Stimulated activated CD8-positive, alpha-beta memory T cell treated with anti-CD3 and anti-CD28 coated beads, Interleukin-7, amount 100 ng/mL, for 4 hours (primary cell): ENCODE measurements at regions not wholly inside any gene's neighbourhood (a gene's known extent, or its start where the extent isn't known, plus 50 kb on each side); places are given as distances from the start of the nearest gene placed in this dataset.
A peak's percentile ranks its signal among the peaks of the same experiment; 100 is the strongest.
"Not testable (repeated sequence)": the region's sequence is repeated elsewhere in the genome, so short reads cannot be mapped to it uniquely, and the experiment has no call there.

Source experiments
- DNase-seq, 2 donors: peaks; one replicate each; pipeline ENCODE4 v3.0.0-alpha.2; 2020; ENCODE audit warnings: low read depth in 2 of 2

DNA sequence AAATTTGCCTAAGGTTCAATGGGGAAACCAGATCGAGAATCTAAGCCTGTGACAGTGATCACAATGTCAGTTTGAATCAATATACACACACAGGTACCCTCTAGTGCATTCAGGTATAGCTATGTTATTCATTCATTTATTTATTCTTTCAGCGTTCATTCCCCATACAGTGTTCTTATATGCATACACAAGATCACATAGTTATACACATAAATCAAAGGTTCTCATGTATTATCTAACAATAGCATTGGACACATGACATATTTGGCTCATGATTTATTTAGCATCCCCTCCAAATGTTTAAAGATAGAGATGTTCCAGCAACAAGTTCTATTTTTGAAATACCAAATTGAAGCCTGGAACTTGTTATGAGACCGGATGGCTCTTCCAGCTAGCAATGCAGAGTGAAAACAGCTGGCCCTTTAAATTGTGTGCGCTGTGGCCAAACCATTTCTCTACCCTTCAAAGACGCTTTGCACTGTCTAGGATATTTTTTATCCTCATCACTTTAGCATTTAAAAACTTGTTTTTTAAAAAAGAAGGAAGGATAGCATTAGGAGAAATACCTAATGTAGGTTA, 131.0 kb downstream of the ATXN3L start:
- DNase-seq, result no peak

GRCh38 chrX:13186643-13187042, 133.2 kb downstream of the ATXN3L start:
- DNase-seq, result not testable (repeated sequence)

DNA sequence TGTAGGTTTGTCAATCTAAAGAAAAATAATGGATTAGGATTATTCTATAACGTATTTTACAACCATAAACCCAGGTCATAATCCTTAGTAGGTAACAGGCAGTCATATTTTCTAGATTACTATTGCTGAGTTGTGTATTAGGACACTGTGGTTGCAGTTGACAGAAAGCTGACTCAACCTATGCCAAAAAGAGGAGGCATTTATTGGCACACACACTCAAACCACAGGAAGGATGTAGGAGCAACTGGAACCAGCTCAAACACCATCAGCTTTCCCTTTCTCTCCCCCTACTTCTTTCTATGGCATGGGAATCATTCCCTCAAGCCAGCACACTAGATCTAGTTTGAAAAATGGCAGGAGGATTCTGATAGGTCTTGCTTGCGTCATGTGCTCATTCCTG, 136.4 kb upstream of the FAM9C start:
- DNase-seq, result no peak

- DNase-seq, result no peak
Measured at GRCh38 chrX:13179586-13179985, 135.2 kb upstream of the FAM9C start.

- no peak for DNase-seq
Measured at GRCh38 chrX:13179100-13179499, 134.7 kb upstream of the FAM9C start.

- no peak for DNase-seq
Measured at GRCh38 chrX:13177921-13178566, 133.6 kb upstream of the FAM9C start.

DNA sequence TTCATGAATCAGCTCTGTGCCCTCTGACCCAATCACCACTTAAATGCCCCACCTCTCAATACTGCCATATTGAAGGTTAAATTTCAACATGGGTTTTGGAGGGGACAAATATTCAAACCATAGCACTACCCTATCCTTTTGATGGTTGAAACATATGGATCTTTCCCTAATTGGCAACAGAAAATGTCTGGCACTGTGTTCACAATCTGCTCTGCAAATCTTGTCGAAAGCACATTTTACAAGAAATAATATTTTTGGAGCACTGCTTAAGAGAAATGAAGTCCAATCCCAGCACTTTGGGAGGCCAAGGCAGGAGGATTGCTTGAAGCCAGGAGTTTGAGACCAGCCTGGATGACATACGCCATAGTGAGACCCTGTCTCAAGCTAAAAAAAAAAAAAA, 130.6 kb upstream of the FAM9C start:
- no peak for DNase-seq

- no peak for DNase-seq
Measured at GRCh38 chrX:13170966-13171558, 126.6 kb upstream of the FAM9C start.

GRCh38 chrX:13169684-13170083, 125.3 kb upstream of the FAM9C start:
- DNase-seq, result no peak

DNA sequence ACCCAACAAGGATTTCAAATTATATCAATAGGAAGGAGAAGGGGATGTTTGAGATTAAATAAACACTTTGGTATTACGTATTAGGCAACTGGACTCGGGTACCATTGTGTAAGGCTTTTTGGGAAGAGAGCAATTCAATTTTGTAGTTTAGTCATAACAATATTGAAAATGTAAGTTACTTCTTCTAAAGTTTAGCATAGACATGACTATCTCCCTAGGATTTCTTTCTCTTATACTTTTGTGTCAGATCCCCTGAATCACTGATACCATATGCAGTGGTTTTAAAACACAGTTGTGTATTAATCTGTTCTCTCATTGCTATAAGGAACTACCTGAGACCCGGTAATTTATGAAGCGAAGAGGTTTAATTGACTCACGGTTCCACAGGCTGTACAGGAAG, 123.8 kb upstream of the FAM9C start:
- DNase-seq, result no peak

- no peak for DNase-seq
Measured at GRCh38 chrX:13167481-13168231, 123.2 kb upstream of the FAM9C start.

- no peak for DNase-seq
Measured at GRCh38 chrX:13165266-13166189, 121.1 kb upstream of the FAM9C start.

DNA sequence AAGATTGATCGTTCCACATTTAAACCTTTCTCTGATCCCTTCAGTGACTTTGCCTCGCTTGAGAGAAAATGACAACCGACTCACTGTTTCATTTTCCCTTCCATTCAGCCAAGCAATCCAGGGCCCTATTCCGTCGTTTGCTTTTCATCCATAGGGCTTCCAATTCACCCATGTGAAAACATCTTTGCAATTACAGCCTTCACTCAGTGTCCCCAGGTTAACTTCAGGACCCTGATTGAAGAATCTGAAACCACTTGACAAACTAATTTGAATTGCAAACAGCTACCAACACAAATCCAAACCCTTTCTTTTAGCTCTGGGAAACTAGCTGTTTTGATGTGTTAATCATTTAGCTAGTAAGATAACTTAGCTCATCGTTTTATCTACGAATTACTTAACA, 120.2 kb upstream of the FAM9C start:
- DNase-seq, result no peak

DNA sequence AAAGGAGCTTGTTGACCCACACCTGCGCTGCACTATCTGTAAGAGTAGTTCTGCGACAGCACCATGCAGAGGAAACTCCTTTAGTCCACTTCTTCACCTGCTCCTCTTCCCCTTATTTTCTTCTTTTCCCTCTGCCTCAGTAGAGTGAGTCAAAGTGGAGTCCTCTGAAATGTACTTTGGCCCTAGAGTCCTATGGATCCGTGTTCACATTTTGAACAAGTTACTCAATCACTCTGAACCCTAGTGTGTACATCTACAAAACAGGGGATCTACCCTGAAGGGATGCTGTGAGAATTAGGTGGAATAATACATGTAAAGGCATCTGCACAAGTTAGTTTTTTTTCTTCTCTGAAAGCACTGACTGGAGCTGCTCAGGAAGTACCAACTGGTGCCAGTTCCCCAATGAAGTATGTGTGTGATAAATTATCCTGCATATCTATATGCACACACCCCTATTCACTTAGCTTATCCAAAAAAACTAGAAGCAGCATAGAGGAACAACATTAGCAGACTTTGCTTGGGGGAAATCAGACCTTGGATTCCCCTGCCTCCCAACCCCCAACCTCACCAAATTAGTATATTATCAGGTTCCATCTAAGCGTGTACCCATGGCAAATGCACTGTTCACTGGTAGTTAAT, 118.5 kb upstream of the FAM9C start:
- DNase-seq, result no peak

- no peak for DNase-seq
Measured at GRCh38 chrX:13159886-13160285, 115.5 kb upstream of the FAM9C start.

DNA sequence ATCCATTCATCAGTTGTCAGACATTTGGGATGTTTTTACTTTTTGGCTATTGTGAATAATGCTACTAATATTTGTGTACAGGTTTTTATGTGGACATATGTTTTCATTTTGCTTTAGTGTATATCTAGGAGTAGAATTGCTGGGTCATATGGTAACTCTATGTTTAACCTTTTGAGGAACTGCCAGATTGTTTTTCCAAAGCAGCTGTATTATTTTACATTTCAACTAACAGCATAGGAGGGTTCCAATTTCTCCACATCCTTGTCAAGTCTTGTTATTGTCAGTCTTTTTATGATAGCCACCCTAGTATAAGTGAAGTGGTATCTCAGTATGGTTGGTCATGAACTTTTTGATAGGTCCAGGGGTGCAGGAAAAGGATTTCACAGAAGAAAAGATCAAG, 114.5 kb upstream of the FAM9C start:
- no peak for DNase-seq

DNA sequence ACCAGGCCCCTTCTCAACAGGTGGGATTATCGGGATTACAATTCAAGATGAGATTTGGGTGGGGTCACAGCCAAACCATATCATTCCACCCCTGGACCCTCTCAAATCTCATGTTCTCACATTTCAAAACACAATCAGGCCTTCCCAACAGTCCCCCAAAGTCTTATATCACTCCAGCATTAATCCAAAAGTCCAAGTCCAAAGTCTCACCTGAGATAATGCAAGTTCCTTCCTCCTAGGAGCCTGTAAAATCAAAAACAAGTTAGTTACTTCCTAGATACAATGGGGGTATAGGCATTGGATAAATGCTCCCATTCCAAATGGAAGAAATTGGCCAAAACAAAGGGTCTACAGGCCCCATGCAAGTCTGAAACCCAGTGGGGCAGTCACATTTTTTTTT, 111.1 kb upstream of the FAM9C start:
- DNase-seq, result not testable (repeated sequence)

GRCh38 chrX:13153796-13154195, 109.4 kb upstream of the FAM9C start:
- no peak for DNase-seq

DNA sequence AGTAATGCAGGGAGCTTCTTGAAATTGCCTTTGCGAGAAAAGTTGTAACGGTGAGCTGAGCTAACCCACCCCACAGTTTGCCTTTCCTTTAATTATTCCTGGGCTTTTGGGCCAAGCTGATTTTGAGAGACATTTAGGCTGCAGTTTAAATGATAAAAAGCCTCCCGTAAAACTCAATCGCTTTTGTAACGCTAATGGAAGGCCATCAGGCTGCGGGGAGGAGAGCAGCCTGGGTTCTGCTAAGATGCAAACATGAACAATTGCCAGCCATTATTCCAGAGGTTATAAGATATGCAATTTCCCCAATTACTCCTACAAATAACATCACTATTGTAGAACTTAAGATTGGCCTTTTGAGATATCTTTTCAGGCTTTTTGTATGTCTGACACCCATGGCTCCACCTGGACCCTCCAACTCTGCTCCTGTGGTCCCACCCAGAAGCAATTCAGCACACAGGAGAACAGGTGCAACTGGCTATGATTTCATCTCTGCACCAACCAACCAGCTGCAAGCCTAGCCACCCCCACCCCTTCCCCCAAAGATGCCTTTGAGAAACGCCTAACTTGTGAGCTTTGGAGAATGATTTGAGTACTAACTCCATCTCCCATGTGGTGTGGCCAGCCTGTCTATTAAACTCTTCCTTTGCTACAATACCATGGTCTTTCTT, 108.2 kb upstream of the FAM9C start:
- DNase-seq, result no peak

- peak in 1 of 2 donors; percentile 11 for DNase-seq
Measured at GRCh38 chrX:13151828-13152517, 107.6 kb upstream of the FAM9C start.
